Osteoblast (primary cell): ENCODE measurements at regions not wholly inside any gene's neighbourhood (a gene's known extent, or its start where the extent isn't known, plus 50 kb on each side); places are given as distances from the start of the nearest gene placed in this dataset.

Experiments
- DNase-seq: peaks from one replicate; pipeline ENCODE4 v3.0.0; 2011; ENCODE audit warnings: low spot score, mixed read lengths; ENCODE audit not compliant: insufficient read length; ENCODE audit errors: missing footprints
- H2AFZ ChIP-seq: 2 replicates; pipeline ENCODE4 v1.6.0; 2011; ENCODE audit warnings: mild to moderate bottlenecking, low read length
- H3K27ac ChIP-seq: 2 replicates; pipeline ENCODE4 v1.5.1; 2011; ENCODE audit warnings: mild to moderate bottlenecking, low read depth, low read length, moderate library complexity
- H3K27me3 ChIP-seq: 2 replicates; pipeline ENCODE4 v1.6.0; 2012; ENCODE audit warnings: mild to moderate bottlenecking, control low read depth, inconsistent platforms, low read length, moderate library complexity; ENCODE audit not compliant: insufficient read depth
- H3K36me3 ChIP-seq: 2 replicates; pipeline ENCODE4 v1.5.1; 2011; ENCODE audit warnings: mild to moderate bottlenecking, low read length, control low read depth, moderate library complexity; ENCODE audit not compliant: insufficient read depth
- H3K4me1 ChIP-seq: 2 replicates; pipeline ENCODE4 v1.5.1; 2011; ENCODE audit warnings: mild to moderate bottlenecking, low read length, control low read depth, moderate library complexity; ENCODE audit not compliant: insufficient read depth
- H3K4me2 ChIP-seq: 2 replicates; pipeline ENCODE4 v1.6.0; 2011; ENCODE audit warnings: mild to moderate bottlenecking, low read length; ENCODE audit not compliant: insufficient read depth
- H3K4me3 ChIP-seq: fragments of 200-600 bp; sonication (generic); 3 replicates; pipeline ENCODE4 v1.5.1; 2012; ENCODE audit warnings: mild to moderate bottlenecking, low read length, inconsistent platforms; ENCODE audit not compliant: insufficient read depth
- H3K79me2 ChIP-seq: 2 replicates; pipeline ENCODE4 v1.6.0; 2012; ENCODE audit warnings: mild to moderate bottlenecking, low read length, control low read depth, inconsistent platforms; ENCODE audit not compliant: insufficient read depth
- H3K9me3 ChIP-seq: 2 replicates; pipeline ENCODE4 v1.5.1; 2011; ENCODE audit warnings: low read depth, low read length, control low read depth
- H4K20me1 ChIP-seq: 2 replicates; pipeline ENCODE4 v1.6.0; 2012; ENCODE audit warnings: mild to moderate bottlenecking, low read length, control low read depth; ENCODE audit not compliant: insufficient read depth
- CTCF ChIP-seq: IDR thresholded peaks from 2 replicates; pipeline ENCODE4 v1.5.1; 2011; ENCODE audit warnings: mild to moderate bottlenecking, low read depth, low read length, moderate library complexity; ENCODE audit errors: extremely low read depth

GRCh38 chr4:77493120-77493752 lies 112.4 kb upstream of the CXCL13 start:
- no peak for DNase-seq
- no peaks in the 10 kb centered on the region for H3K27me3 ChIP-seq
- H2AFZ ChIP-seq, result no peak overlapping the region
- no peaks in the 10 kb centered on the region for H3K4me1 ChIP-seq
- no peaks in the 10 kb centered on the region for H3K36me3 ChIP-seq
- no peak overlapping the region for H3K27ac ChIP-seq
- H3K9me3 ChIP-seq, result no peaks in the 10 kb centered on the region
- H3K4me3 ChIP-seq, result no peak overlapping the region
- H3K4me2 ChIP-seq, result no peak overlapping the region
- no peak for TF ChIP-seq CTCF
- no peaks in the 10 kb centered on the region for H4K20me1 ChIP-seq
- no peaks in the 10 kb centered on the region for H3K79me2 ChIP-seq

GRCh38 chr4:77493829-77494551 lies 111.6 kb upstream of the CXCL13 start:
- no peak for DNase-seq
- TF ChIP-seq CTCF, result no peak
- Histone ChIP-seq H3K4me2 (no peak overlapping the region), H3K27me3 (no peaks in the 10 kb centered on the region), H2AFZ (no peak overlapping the region), H3K27ac (no peak overlapping the region), H3K36me3 (no peaks in the 10 kb centered on the region), H3K79me2 (no peaks in the 10 kb centered on the region), H3K9me3 (no peaks in the 10 kb centered on the region), H3K4me3 (no peak overlapping the region), H3K4me1 (no peaks in the 10 kb centered on the region), H4K20me1 (no peaks in the 10 kb centered on the region)

- Histone ChIP-seq H3K9me3 (no peaks in the 10 kb centered on the region), H3K4me2 (no peak overlapping the region), H3K79me2 (no peaks in the 10 kb centered on the region), H3K27me3 (no peaks in the 10 kb centered on the region), H3K4me1 (no peaks in the 10 kb centered on the region), H2AFZ (no peak overlapping the region), H3K4me3 (no peak overlapping the region), H3K36me3 (no peaks in the 10 kb centered on the region), H4K20me1 (no peaks in the 10 kb centered on the region), H3K27ac (no peak overlapping the region)
- no peak for DNase-seq
- TF ChIP-seq CTCF, result no peak
Observed at GRCh38 chr4:77496457-77496856, 109.2 kb upstream of the CXCL13 start.

DNA sequence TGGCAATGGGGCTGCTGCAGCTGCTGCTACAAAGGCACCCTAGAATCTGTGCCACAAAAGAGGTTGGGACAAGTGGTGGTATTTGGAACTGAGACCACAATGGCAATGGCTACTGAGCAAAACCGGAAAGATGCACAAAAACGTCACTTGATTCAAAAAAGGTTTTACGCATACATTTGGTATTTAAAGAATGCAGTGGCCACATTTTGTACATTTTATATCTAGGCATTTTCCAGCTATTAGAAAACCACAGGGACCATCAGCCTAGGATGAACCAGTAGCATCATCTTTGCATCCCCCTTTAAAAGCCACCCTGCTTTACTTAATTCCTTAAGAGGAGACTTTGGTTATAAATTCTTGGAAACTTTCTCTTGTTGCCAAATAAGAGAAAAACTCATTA lies 104.8 kb upstream of the CXCL13 start:
- H2AFZ ChIP-seq, result no peak overlapping the region
- DNase-seq, result peak; percentile 55

More for the DNA sequence above, 104.8 kb upstream of the CXCL13 start:
- Histone ChIP-seq H3K36me3 (no peaks in the 10 kb centered on the region), H3K9me3 (no peaks in the 10 kb centered on the region), H3K79me2 (no peaks in the 10 kb centered on the region), H3K4me1 (no peaks in the 10 kb centered on the region), H3K27ac (no peak overlapping the region), H4K20me1 (no peaks in the 10 kb centered on the region), H3K4me2 (no peak overlapping the region), H3K4me3 (no peak overlapping the region), H3K27me3 (no peaks in the 10 kb centered on the region)
- TF ChIP-seq CTCF, result no peak
